ENCODE measurements at regions not wholly inside any gene's neighbourhood (a gene's known extent, or its start where the extent isn't known, plus 50 kb on each side); places are given as distances from the start of the nearest gene placed in this dataset.
"Not testable (repeated sequence)": the region's sequence is repeated elsewhere in the genome, so short reads cannot be mapped to it uniquely, and the experiment has no call there.

DNA sequence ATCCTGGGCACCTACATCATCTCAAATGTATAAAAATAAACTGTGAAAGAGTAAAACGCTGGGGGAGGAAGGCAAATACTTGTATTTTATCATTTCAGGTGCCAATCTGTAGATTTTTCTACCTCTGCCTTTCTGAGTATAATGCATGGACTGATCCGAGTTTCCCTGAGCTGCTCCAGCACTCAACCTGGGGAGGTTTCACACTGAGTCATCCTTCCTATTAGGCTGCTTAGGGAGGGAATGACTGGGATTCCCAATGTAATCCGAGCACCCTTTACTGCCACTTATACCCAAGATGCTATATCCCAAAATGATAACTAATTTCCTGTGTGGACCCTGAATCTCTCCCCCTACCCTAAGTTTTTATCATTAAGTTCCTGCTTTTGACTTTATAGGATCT lies 126.6 kb downstream of the HNRNPD start:
- no peak for DNase-seq

DNA sequence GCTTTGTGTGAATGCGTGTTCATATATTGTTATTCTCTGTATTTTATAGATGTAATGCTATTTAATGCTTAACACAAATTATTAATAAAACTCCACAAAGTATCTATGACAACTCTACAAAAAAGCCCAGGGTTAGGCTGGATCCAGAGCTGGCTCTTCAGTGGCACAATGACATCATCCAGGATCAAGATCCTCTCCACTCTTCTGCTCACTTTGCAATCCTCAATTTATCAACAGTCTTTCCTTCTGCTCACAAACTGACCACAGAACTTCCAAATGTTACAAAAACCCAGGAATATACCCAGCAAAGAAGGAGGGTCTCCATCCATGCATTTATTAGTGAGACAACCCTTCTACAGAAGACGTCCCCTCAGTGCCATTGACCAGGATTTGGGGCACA lies 132.3 kb downstream of the HNRNPD start:
- no peak for DNase-seq

DNA sequence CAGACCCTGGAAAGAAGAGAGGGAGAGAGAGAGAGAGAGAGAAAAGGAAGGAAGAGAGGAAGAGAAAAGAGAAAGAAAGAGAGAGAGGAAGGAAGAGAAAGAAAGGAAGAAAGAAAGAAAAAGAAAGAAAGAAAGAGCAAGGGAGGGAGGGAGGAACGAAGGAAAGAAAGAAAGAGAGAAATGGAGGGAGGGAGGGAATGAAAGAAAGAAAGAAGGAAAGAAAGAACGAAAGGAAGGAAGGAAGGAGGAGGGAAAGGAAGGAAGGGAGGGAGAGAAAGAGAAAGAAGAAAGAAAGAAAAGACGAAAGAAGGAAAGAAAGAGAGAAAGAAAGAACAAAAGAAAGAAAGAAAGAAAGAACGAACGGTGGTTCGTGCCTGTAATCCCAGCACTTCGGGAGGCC lies 133.4 kb downstream of the HNRNPD start:
- DNase-seq, result no peak

DNA sequence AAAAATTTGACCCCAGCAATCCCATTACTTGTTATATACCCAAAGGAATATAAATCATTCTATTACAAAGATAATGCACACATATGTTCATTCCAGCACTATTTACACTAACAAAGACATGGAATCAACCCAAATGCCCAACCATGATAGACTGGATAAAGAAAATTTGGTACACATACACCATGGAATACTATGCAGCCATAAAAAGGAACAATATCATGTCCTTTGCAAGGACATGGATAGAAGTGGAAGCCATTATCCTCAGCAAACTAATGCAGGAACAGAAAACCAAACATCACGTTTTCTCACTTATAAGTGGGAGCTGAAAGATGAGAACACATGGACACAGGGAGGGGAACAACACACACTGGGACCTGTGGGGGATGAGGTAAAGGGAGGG lies 136.6 kb downstream of the HNRNPD start:
- not testable (repeated sequence) for DNase-seq

DNA sequence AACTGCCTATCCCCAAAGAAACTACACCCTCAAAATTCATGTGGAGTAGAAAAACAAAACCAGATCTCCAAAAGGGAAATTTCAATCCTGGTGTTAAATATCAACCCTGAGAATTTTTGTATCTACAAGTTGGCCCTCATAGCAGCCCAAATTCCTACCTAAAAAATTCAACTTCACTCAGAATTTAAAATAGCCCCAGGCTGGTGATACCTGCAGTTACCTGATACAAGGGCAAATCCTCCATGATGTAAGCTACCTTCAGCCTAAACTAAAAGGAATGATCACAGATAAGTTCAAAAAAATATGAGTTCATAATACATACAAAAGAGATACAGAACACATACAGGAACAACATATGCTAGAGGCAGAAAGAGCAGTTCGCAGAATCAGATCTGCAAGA lies 138.4 kb downstream of the HNRNPD start:
- DNase-seq, result no peak

DNA sequence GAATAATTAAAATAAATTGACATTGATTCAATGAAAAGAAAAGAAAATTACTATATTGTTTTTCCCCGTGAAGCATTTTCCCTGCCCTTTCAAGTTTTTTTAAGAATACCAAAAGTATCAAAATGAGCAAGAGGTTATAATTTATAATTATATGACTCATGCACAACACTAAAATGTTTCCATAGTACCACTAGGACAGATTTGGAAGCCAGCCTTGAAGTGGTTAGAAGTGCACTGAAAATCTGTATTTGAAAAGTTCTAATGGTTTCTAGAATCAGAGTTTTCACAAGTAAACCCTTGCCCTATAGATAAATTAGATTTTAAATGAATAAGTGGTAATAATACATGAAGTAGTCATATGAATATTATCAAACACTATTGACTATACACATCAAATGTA lies 140.9 kb downstream of the HNRNPD start:
- DNase-seq, result no peak

DNA sequence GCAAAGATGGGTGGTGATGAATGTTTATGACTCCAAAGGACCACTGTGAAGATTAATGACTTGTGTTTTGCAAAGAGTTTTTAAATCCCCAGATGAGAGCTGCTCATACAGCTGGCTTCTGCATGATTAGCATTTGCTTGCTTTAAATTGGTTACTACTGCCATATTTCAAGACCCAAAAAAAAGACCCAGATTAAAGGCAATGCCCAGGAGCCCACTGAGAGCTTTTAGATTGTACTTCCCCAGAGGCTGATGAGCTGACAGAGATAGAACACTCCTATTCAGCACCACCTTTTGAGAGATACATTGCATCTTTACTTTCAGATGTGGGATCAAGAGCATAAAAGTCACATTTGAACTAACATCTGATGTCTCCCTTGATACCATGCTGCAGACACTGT lies 142.0 kb downstream of the HNRNPD start:
- DNase-seq, result no peak

DNA sequence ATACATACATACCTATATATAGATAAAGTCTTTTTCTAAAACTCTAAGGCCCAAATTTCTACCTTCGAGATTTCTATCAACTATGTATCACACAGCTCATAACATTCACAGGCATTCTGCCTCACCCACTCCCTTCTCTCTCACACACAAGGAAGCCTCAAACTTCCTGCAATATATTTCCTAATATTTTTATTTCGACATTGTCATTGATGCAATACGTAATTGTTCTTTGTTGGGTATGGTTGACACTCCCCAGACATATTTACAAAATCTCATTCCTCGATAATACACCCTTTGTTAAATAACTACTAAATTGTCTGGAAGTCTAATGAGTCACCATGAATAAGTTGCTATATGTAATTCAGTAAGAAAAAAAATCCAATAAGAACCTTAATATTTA lies 143.5 kb downstream of the HNRNPD start:
- no peak for DNase-seq

DNA sequence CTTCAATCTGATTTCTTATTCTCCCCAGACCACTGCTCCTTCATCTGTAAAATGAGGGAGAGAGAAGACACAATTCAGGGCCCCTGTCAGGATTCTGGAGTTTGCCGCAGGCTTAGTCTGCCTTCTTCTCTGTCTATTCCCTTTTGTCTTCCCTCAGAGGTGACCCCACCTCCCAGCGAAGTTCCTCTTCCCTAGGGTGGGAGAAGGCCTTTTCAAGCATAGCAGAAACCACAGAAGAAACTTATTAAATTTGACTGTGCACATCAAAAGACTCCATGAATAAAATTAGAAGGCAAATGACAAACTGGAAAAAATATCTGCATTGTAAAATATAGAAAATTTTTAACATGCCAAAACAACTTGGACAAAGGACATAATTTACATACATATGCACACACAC lies 148.8 kb downstream of the HNRNPD start:
- no peak for DNase-seq

DNA sequence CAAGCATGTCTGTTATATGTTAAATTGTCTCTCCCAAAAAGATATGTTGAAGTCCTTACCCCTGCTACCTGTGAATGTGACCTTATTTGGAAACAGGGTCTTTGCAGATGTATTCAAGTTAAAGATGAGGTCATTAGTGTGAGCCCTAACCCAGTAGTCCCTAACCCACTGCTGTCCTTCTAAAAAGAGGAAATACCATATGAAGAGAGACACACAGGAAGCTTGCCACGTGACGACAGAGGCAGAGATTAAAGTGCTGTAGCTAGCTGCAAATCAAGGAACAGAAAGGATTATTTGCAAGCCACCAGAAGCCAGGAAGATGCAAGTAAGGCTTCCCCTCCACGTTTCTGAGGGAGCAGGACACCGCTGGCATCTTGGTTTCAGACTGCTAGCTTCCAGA lies 150.1 kb downstream of the HNRNPD start:
- no peak for DNase-seq

DNA sequence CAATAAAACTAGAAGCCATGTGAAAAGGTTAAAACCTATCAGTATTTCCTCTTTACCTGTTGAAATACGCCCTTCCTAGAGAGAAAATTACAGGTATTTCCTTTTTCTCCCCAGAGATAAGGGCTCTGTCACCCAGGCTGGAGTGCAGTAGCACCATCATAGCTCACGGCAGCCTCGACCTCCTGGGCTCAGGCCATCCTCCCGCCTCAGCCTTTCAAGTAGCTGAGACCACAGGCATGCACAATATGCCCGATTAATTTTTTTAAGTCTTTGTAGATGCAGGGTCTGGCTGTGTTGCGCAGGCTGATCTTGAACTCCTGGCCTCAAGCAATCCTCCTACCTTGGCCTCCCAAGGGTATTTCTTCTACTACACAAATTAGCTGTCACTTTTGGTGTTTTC lies 154.4 kb downstream of the HNRNPD start:
- DNase-seq, result no peak

DNA sequence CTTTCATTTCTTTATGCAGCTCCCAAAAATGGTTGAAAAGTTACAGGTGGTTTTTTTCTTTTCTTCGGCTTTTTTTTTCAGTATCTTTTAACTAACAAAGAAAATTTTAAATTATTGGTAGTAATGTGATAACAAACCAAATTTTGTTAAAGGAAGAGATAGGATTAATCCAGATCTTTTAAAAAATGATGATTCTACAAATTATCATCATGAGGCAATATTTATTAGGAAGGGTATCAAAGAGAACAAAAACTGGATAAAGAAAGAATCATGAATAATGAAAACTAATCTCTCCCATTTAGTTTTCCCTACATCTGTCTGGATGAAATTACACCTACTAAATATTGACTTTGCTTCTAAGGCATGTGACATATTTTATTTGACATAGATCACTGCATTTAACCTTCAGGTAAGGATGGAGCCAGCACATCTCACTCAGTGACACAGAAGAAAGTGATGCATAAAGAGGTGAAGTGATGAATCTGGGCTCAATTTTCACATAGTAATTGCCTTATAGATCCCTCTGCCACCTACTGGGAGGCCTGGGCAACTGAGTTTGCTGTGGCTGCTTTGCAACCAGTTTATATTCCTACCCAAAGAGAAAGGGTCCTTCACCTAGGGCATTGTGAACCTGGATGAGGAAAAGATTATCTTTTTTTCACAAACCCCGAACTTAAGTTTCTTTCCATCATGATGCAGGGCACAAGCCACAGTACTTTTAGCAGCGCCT lies 155.6 kb downstream of the HNRNPD start:
- no peak for DNase-seq

DNA sequence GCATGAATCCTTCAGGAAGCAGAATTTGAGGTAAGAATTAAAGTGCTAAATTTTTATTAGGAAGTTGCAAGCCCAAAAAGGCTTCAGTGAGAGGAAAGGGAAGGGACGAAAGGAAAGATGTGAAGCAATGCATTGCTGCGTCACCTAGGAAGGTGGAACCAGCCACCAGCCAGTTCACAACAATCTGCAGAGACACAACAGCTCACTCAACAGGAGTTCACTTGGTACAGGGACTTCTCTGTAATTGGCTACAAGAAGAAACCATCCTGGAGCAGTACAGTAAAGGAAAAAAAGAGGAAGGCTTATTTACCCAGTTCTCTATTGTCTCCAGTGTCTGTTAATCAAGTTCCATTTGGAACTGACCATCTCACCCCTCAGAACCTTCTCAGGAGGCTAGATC lies 157.6 kb downstream of the HNRNPD start:
- DNase-seq, result no peak

DNA sequence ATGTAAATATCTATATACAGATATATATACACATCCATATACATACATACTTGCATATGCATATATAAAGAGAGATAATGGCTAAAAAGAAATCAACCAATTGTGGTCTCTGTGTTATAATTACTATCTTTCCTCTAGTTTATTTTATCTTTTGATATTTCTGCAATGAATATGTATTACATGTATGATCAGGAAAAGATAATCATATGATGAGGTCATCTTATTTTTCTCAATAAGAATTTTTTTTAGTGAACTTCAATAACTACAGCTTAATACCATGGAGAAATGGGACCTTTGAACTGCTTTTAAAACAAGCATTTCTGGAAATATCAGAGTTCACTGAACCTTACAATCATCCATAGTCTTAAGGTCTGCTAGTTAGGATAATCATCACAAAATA lies 158.0 kb downstream of the HNRNPD start:
- DNase-seq, result no peak

DNA sequence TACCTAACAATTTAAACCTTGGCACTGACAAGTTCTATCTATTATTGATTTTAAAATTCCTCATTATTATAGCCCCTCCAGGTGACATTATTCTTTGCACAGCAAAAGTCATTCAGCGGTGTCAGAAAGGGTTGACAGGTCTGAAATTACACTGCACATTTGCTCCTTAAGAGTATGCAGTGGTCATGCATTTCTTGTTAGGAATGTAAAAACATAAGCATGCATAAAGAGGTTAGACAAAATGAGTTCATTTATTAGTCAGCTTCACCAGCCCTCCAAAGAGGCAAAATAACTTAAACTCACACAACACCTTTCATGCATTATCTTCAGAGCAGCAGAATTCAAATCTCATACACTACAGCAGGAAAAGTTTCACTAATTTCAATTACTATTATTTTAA lies 158.8 kb downstream of the HNRNPD start:
- DNase-seq, result no peak

DNA sequence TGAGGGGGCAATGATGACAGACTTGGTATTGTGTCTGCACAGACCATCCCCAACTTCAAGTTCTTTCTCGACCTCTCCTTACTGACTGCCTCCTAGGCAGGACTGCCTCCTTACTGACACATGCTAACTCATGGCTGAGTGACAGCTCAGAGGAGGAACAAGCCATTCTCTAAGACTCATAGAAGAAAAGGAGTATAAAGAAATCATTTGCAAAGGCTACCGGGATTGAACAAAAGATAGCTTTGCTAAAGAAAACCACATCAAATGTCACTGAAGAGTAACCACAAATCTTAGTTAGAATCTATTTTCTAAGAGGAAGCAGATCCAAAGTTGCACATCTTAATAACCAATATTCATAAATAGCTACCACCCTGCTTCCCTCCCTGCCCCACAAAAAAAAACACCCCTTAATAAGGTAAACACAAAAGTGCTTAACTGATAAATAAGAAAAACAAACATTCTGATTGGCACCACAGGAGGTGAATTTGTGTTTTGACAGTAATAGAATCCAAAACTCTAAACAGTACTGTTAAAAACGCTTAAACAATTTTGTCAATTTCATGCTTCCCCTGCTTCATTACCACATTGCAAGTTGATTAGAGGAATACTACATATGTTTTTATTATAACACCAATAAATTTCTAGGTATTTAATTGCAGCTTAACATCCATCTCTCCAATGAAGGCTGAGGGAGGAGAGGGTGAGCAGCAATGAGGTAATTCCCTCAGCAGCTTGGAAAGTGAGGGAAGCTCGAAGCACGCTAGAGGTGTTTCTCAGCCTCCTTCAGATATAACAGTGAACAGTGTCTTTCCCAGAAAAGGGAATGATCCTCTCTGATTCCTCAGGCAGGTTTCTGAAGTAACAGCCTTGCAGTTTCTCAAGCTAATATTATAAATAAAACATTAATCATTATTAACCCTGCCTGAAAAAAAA lies 160.0 kb downstream of the HNRNPD start:
- no peak for DNase-seq

DNA sequence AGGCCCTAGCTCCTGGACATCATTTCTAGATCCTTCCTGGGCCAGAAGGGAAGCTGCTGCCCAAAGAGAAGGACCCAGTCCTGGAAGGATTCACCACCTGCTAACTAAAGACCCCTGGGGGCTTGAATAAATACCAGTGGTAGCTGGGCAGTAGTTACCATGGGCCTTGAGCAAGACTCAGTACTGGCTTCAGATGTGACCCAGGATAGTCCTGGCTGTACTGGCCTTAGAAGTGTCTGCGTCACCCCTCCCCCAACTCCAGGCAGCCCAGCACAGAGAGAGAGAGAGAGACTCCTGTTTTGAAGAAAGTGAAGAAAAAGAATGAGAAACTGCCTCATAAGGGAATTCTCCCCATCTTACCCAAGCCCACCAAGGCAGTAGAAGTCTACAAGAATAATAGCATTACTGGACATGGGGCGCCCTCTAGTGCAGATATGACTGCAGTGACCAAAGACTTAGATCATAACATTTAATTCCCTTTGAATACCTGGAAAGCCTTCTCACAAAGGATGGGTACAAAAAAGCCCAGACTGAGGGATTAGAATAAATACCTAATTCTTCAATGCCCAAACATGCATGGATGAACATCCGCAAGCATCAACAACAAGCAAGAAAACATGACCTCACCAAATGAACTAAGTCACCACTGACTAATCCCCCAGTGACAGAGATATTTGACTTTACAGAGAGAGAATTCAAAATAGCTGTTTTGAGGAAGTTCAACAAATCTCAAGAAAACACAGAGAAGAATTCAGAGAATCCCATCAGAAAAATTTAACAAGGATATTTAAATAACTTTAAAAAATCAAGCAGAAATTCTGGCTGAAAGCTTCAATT lies 171.8 kb downstream of the HNRNPD start:
- DNase-seq, result peak; percentile 52 to 58

DNA sequence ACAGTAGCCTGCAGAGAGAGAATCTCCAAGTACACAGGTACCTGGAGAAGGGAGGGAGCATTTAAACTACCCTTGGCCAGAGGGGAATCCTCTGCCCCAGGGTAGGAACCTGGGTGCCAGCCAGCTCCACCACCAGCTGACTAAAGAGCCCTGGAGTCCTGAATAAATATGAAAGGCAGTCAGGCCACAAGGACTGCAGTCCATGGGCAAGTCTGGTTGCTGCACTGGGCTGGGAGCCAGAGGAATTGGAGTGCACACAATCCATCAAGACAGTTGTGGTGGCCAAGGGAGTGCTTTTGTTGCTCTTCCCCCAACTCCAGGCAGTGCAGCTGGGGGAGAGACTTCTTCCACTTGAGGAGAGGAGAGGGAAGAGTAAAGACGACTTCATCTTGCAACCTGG lies 172.5 kb downstream of the HNRNPD start:
- peak; percentile 6 to 49 for DNase-seq

DNA sequence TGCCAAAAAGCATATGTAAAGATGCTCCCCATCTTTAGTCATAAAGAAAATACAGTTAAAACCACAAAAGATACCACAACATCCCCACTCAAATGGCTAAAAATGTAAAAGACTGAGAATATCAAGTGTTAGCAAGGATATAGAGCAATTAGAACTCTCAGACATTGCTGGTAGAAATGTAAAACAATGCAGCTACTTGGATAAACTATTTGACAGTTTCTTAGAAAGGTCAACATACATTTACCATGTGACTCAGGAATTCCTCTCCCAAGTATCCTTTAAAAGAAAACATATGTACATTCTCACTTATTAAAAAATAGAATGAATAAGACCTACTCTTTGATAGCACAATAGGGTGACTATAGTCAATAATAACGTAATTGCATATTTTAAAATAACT lies 173.7 kb downstream of the HNRNPD start:
- DNase-seq, result no peak

DNA sequence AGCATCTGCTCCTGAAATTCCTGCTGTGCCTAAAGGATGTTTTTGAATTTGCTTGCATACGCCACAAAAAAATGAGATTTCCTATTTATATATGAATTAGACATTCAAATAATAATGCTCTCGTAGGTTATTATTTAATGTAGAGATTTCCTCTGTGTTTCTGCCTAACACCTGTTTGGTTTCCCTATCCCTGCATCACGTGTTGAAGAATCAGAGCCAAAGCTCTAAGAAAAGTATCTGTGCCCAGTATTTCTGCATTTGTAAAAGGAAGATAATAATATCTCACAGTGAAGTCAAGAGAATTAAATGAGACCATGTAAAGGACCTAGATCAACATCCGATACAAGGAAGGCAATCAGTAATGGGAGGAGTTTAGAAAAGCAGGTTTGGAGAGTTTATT lies 179.5 kb downstream of the HNRNPD start:
- no peak for DNase-seq

DNA sequence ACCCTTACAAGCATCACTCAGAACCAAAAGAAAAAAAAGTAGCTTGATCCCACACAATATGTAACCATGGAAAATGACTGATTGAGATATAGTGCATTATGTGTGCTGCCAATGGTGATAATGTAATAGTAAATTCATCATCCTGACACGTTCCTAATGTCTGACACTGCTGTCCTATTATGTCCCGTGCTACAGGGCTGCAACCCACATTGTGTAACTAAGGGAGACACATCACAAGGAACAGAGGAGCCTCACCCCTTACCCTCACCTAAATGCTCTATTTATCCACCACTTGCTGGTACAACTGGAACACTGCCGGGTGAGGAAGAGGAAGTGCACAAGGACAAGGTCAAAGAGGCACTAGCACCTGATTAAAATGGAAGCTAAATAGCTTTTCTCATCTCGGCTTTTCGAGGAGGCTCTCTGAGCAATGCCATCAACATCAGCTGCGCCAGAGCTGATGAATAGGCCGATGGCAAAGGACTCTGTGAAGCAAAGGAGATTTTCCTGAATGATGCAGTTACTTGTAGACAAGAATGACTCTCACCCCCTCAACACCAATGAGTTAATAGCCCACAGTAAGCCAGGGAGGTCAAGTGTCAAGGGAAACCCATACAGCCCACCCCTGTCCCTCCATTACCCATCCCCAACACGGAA lies 181.6 kb downstream of the HNRNPD start:
- no peak for DNase-seq

DNA sequence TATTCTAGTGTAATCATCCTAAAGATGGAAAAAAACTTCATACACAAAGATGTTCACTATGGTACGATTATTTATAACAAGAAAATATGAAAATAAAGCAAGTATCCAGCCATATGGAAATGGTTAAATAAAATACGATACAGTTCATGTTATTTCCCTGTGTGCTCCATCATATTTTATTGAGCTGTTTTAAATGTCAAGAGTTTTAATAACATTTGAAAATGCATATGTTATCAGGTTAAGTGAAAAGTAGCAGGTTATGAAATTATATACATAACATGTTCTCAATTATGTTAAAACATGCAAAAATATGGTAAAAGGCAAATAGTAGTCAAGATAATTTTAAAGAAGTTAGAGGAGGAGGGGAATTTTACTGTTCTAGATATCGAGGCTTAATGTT lies 192.0 kb downstream of the HNRNPD start:
- DNase-seq, result no peak

DNA sequence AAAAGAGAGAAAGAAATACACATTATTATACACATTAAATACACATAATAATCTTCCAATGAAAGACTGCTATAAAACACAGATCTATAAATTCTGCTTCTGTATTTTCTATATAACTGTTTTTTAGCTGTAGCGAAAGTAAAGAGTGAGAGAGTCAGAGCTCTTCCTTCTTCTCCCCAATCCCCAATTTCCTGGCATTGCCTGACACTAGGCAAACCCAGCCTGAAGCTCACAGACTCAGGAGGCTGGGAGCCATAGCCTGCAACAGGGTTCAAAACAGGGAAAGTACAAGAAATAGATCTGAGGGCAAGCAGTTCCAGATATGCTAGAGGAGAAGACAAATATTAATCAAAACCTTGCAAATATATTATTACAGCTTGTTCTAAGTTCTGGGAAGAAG lies 201.6 kb downstream of the HNRNPD start:
- no peak for DNase-seq

Measured in NCI-H2081 (cell line).